Mammary epithelial cell (primary cell): ENCODE measurements at regions not wholly inside any gene's neighbourhood (a gene's known extent, or its start where the extent isn't known, plus 50 kb on each side); places are given as distances from the start of the nearest gene placed in this dataset.

Experiments used
- CTCF ChIP-seq, 2 donors: IDR thresholded peaks in 1 of 2; conservative IDR thresholded peaks in 1 of 2; 2 replicates each; pipeline ENCODE4 v1.5.1; 2011 to 2012; ENCODE audit warnings: inconsistent platforms in 2 of 2, low read length in 2 of 2, mild to moderate bottlenecking in 2 of 2, control low read depth in 1 of 2, low read depth in 1 of 2; ENCODE audit not compliant: insufficient read depth in 1 of 2; ENCODE audit errors: extremely low read depth in 1 of 2
- EZH2 ChIP-seq: IDR thresholded peaks from 2 replicates; pipeline ENCODE4 v1.6.1; 2012; ENCODE audit warnings: low read length, inconsistent platforms, borderline replicate concordance

DNA sequence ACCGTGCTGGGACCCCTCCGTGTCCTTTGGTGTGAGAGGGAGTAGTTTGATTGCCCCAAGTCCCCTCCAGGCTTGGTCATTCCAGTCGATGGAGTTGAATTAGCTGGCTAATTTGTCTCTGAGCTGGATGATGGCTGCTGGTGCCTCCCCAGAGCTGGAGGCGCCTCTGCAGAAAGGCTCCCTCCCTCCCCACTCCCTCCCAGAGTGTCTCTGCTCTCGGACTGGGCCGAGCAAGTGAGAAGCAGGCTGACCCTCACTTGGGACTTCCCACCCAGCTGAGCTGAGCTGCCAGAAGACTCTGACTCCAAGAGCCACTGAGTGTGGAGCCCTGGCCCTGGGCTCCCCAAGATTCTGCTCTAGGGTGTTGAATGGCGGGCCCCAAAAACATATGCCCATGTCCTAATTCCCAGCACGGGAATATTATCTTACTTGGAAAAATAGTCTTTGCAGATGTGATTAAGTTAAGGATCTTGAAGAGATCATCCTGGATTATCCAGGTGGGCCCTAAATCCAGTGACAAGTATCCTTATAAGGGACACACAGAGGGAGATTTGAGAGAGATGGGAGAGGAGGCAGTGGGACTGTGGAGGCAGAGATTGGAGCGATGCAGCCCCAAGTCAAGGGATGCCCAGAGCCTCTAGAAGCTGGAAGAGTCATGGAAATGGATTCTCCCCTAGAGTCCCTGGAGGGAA, 60.7 kb upstream of the TLE3 start:
- TF ChIP-seq CTCF (conservative IDR thresholded peaks at IDR 0.05 in 1 of 2, IDR thresholded peaks at IDR 0.05 in 1 of 2; ENCODE audit: extremely low read depth in 1 of 2, insufficient read depth in 1 of 2, low read depth in 1 of 2, low read length in 2 of 2) (no peak), EZH2 (no peak)
